Caco-2 (cell line): ENCODE measurements at regions not wholly inside any gene's neighbourhood (a gene's known extent, or its start where the extent isn't known, plus 50 kb on each side); places are given as distances from the start of the nearest gene placed in this dataset.

ENCODE experiments used
- BruUV-seq: library from RNA; stranded (reverse); fragments of 400-500 nt; replicated peaks from 2 replicates; lab custom pipeline; 2021; lab: Mats Ljungman, UMichigan
- CTCF ChIA-PET: fragments of 300-600 bp; sonication (Branson Sonifier 250); formaldehyde crosslinking; loops from one replicate; lab custom pipeline; 2022; ENCODE audit warnings: antibody characterized with exemption; lab: Charles Lee
- POLR2A ChIA-PET: fragments of 300-600 bp; sonication (Branson Sonifier 250); formaldehyde crosslinking; loops from one replicate; lab custom pipeline; 2022; ENCODE audit warnings: antibody characterized with exemption; lab: Charles Lee
- DNase-seq, 2 experiments: peaks; one replicate each; pipeline versions ENCODE4 v3.0.0 to v3.0.0-alpha.2; 2020 to 2022
- H3K27me3 ChIP-seq: replicated peaks from 2 replicates; pipeline ENCODE4 v1.6.0; 2011; ENCODE audit warnings: low read length; ENCODE audit not compliant: control insufficient read depth, insufficient read depth
- H3K36me3 ChIP-seq: 2 replicates; pipeline ENCODE4 v1.5.1; 2011; ENCODE audit warnings: low read length; ENCODE audit not compliant: control insufficient read depth, insufficient read depth
- H3K4me1 ChIP-seq: fragments of 250-450 bp; sonication (Bioruptor Pico); 2 replicates; pipeline ENCODE4 v1.5.1; 2020; ENCODE audit warnings: mild to moderate bottlenecking
- H3K4me3 ChIP-seq: 2 replicates; pipeline ENCODE4 v1.5.1; 2011; ENCODE audit warnings: low read depth, mild to moderate bottlenecking, control low read depth, low read length
- H3K9me3 ChIP-seq: fragments of 250-450 bp; sonication (Bioruptor Pico); 2 replicates; pipeline ENCODE4 v1.5.1; 2020; ENCODE audit warnings: mild to moderate bottlenecking, moderate library complexity
- H3K27ac Mint-ChIP-seq: one replicate; pipeline ENCODE4 v1.8.0; 2022; ENCODE audit warnings: mixed read lengths; ENCODE audit not compliant: unreplicated experiment
- H3K27me3 Mint-ChIP-seq: one replicate; pipeline ENCODE4 v1.8.0; 2022; ENCODE audit warnings: mixed read lengths; ENCODE audit not compliant: insufficient read depth, unreplicated experiment
- H3K36me3 Mint-ChIP-seq: one replicate; pipeline ENCODE4 v1.8.0; 2022; ENCODE audit warnings: mild to moderate bottlenecking, mixed read lengths; ENCODE audit not compliant: insufficient read depth, unreplicated experiment
- H3K4me1 Mint-ChIP-seq: one replicate; pipeline ENCODE4 v1.8.0; 2022; ENCODE audit warnings: low read depth, mixed read lengths; ENCODE audit not compliant: unreplicated experiment
- H3K4me3 Mint-ChIP-seq: one replicate; pipeline ENCODE4 v1.8.0; 2022; ENCODE audit warnings: mild to moderate bottlenecking, moderate library complexity, mixed read lengths; ENCODE audit not compliant: unreplicated experiment
- H3K9me3 Mint-ChIP-seq: one replicate; pipeline ENCODE4 v1.8.0; 2022; ENCODE audit warnings: mixed read lengths; ENCODE audit not compliant: unreplicated experiment
- CTCF ChIP-seq, 2 experiments: fragments of 200-600 bp in 1 of 2; IDR thresholded peaks; 1 replicate in 1 of 2; 2 replicates in 1 of 2; pipeline versions ENCODE4 v1.5.1 to v1.8.0; 2011 to 2022; ENCODE audit warnings: antibody characterized with exemption in 1 of 2, control low read depth in 1 of 2, inconsistent platforms in 1 of 2, low read depth in 1 of 2, low read length in 1 of 2, mild to moderate bottlenecking in 1 of 2, moderate library complexity in 1 of 2; ENCODE audit not compliant: insufficient read depth in 1 of 2, severe bottlenecking in 1 of 2, unreplicated experiment in 1 of 2
- intact Hi-C: fragments of 100-400 bp; cut with micrococcal nuclease; formaldehyde crosslinking; loops from one replicate; pipeline ENCODE4 v1.10.0; 2022; ENCODE audit not compliant: unreplicated experiment

GRCh38 chr2:126059379-126059778 lies 596.6 kb upstream of the GYPC start:
- Histone ChIP-seq H3K36me3 (no peaks in the 10 kb centered on the region), H3K4me3 (no peak overlapping the region), H3K9me3 (peaks cover 30% of the 10 kb centered on the region), H3K4me1 (0 out of 2 replicates have a peak, but pooled peaks cover 5% of the 10 kb centered on the region), H3K27me3 (no peaks in the 10 kb centered on the region)
- H3K36me3 Mint-ChIP-seq: peaks cover 13% of the 10 kb centered on the region
- no peak for DNase-seq
- POLR2A ChIA-PET: no interaction called here
- peak overlapping the region; percentile 45 for H3K27ac Mint-ChIP-seq
- TF ChIP-seq CTCF (IDR thresholded peaks at IDR 0.05; ENCODE audit: insufficient read depth in 1 of 2, low read depth in 1 of 2, low read length in 1 of 2, severe bottlenecking in 1 of 2, unreplicated experiment in 1 of 2): no peak
- intact Hi-C loops: no loop called here
- peaks cover 69% of the 10 kb centered on the region for H3K9me3 Mint-ChIP-seq
- no peaks in the 10 kb centered on the region for H3K4me1 Mint-ChIP-seq
- no peak overlapping the region for H3K4me3 Mint-ChIP-seq
- CTCF ChIA-PET: interaction anchor here (0.7 kb wide), 1 partner anchor 13 kb away, joined by 3 read pairs; no protein-coding TSS in a partner anchor
- H3K27me3 Mint-ChIP-seq: no peaks in the 10 kb centered on the region
- no TSS peak for BruUV-seq

DNA sequence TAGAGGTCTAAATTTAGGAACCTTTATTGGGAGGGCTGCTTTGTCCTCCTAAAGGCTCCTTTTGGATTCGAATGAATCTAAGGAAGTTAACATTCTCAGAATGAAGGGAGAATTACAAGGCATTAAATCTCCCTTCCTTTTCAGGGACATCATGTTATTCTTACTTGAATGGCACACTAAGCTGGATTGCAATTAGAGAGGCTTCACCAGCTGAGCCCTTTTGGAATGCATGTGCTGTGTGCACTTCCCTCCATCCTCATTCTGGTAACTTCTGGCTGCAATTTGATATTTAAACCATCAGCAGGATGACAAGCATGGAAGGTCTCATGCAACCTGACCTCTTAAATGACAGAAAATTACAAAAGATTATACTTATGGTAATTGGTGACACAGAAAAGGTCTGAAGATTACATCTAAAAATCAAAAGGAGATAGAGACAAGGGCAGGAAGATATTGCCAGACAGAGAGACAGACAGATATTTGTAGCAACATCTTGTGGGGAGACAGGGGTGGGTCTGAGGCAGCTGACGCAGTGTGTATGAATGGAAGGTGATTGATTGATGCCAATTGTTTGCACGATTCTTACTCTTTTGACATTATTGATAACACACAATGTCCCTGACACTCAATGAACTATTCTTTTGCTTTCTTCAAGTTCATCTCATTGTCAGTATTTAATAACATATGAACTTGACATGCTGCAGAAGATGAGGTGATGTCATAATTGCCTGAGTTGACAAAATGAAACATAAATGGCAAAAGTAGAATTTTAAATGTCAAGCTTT lies 570.8 kb upstream of the GYPC start:
- ChIA-PET CTCF (no interaction called here), POLR2A (no interaction called here)
- no peak overlapping the region for H3K27ac Mint-ChIP-seq
- H3K9me3 Mint-ChIP-seq: peaks cover 10% of the 10 kb centered on the region
- no peak overlapping the region for H3K4me3 Mint-ChIP-seq
- Histone ChIP-seq H3K9me3 (no peaks in the 10 kb centered on the region), H3K4me1 (peaks cover 7% of the 10 kb centered on the region; the same call in 1 of the 2 replicates), H3K27me3 (no peaks in the 10 kb centered on the region), H3K36me3 (no peaks in the 10 kb centered on the region), H3K4me3 (no peak overlapping the region)
- H3K4me1 Mint-ChIP-seq: no peaks in the 10 kb centered on the region
- H3K36me3 Mint-ChIP-seq: no peaks in the 10 kb centered on the region
- BruUV-seq: no TSS peak
- intact Hi-C loops: no loop called here
- TF ChIP-seq CTCF (IDR thresholded peaks at IDR 0.05; ENCODE audit: insufficient read depth in 1 of 2, low read depth in 1 of 2, low read length in 1 of 2, severe bottlenecking in 1 of 2, unreplicated experiment in 1 of 2): no peak
- DNase-seq: no peak
- no peaks in the 10 kb centered on the region for H3K27me3 Mint-ChIP-seq

GRCh38 chr2:126100962-126101361 lies 555.0 kb upstream of the GYPC start:
- POLR2A ChIA-PET: no interaction called here
- no peak for TF ChIP-seq CTCF (IDR thresholded peaks at IDR 0.05; ENCODE audit: insufficient read depth in 1 of 2, low read depth in 1 of 2, low read length in 1 of 2, severe bottlenecking in 1 of 2, unreplicated experiment in 1 of 2)

More at GRCh38 chr2:126100962-126101361, 555.0 kb upstream of the GYPC start:
- Mint-ChIP-seq H3K27me3 (no peaks in the 10 kb centered on the region), H3K9me3 (no peaks in the 10 kb centered on the region), H3K4me1 (no peaks in the 10 kb centered on the region), H3K27ac (no peak overlapping the region), H3K36me3 (no peaks in the 10 kb centered on the region), H3K4me3 (no peak overlapping the region)
- intact Hi-C loops: no loop called here
- H3K27me3 ChIP-seq: no peaks in the 10 kb centered on the region
- no peaks in the 10 kb centered on the region; the same call in 1 of the 2 replicates for H3K4me1 ChIP-seq
- BruUV-seq: no TSS peak
- CTCF ChIA-PET: no interaction called here
- DNase-seq: no peak
- no peaks in the 10 kb centered on the region for H3K36me3 ChIP-seq
- no peaks in the 10 kb centered on the region for H3K9me3 ChIP-seq
- H3K4me3 ChIP-seq: no peak overlapping the region
